ENCODE measurements at regions not wholly inside any gene's neighbourhood (a gene's known extent, or its start where the extent isn't known, plus 50 kb on each side); places are given as distances from the start of the nearest gene placed in this dataset.

GRCh38 chr2:236852100-236852976, 233.4 kb upstream of the COPS8 start:
- no peak for TF ChIP-seq CTCF (IDR thresholded peaks at IDR 0.05; ENCODE audit: low read depth, low read length, missing control alignments)
- H3K4me3 ChIP-seq (ENCODE audit: low read depth, low read length): no peak overlapping the region
- DNase-seq (ENCODE audit: low read depth): no peak

- no peak overlapping the region for H3K4me3 ChIP-seq (ENCODE audit: low read depth, low read length)
- no peak for DNase-seq (ENCODE audit: low read depth)
Observed at GRCh38 chr2:236852977-236853374, 232.7 kb upstream of the COPS8 start.

DNA sequence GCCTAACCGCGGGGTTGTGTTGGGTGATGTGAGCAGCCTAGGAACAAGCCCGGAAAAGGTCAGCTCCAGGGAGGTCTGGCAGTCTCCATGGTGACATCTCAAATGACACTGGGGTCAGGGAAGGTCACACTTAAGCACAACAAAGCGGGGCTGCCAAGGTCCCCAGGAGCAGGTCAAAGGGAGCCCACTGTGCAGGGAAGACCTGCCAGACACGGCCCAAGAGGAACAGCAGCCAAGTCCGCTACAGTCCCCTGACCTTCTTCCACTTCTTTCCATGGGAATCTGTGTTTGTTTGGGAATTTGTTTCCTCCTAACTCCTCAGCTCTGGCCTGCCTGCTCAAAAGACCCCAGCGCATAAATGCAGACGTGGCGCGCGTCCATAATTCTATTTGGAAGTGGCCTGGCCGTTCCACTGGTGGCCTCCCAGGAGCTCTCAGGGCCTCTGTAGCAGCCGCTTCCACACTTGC, 232.1 kb upstream of the COPS8 start:
- H3K4me3 ChIP-seq (ENCODE audit: low read depth, low read length): no peak overlapping the region
- no peak for TF ChIP-seq CTCF (IDR thresholded peaks at IDR 0.05; ENCODE audit: low read depth, low read length, missing control alignments)
- no peak for DNase-seq (ENCODE audit: low read depth)

More at GRCh38 chr2:236852977-236853374, 232.7 kb upstream of the COPS8 start:
- no peak for TF ChIP-seq CTCF (IDR thresholded peaks at IDR 0.05; ENCODE audit: low read depth, low read length, missing control alignments)

DNA sequence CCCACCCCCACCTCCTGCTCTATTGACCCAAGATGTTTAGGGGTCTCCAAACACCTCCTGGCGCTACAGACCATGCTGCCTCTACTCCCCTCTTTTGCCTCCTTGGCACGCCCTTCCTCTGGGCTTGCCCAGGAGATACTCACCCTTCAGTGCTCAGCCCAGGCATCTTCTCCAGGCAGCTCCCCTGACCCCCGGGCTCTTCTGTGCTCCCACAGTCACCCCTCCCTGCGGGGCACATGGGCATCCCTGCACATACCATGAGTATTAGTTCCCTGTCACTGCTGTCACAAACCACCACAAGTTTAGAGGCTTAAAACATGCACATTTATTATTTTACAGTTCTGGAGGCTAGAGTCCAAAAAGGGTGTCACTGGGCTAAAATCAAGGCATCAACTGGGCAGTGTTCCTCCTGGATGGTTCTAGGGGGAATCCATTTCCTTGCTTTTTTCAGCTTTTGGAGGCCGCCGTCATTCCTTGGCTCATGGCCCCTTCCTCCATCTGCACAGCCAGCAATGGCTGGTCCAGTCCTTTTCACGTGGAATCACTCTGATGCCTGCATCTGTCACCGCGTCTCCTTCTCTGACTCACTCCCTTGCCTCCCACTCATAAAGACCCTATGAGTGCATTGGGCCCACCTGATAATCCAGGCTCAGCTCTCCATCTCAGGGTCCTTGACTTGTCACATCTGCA, 230.4 kb upstream of the COPS8 start:
- no peak for TF ChIP-seq CTCF (IDR thresholded peaks at IDR 0.05; ENCODE audit: low read depth, low read length, missing control alignments)
- DNase-seq (ENCODE audit: low read depth): no peak

DNA sequence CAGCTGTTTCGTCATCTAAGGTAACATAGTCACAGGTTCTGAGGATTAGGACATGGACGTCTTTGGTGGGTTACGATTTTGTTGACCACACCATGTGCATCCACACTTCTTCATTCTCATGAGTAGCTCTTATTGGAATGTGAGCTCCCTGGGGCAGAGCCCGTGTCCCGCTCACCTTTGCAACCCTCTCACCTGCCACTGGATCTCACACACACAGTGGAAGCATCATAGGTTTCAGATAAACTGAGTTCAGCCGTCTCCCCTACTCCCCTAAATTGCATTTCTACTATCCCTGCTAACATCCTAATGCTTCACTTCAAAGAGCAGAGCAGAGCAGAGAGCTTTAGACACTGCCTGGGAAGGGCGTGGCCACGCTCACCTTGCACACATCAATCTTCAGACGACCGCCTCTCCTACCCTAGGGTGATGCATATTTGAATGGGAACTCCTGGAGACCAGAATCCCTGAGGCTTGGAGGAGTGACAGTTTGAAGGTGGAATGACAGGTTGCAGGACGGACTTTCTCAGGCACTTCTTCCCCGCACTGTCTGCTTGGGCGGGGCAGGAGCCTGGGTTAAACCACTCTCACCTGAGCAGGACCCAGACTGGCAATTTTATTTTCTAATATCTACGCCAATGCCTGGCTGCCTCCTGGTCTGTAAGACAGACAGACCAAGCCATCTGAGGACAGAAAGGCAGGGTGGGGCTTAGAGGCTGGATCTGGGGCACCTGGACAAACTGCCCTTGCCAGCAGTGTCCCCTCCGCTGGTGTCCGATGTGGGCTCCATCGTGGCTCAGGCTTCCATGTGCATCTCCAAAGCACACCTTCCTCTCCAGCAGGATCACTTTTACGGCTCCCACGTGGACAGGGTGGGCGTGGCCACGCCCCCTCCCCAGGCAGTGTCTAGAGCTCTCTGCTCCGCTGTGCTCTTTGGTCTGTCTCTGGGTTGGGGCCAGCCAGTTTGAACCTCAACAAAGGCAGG, 229.5 kb upstream of the COPS8 start:
- no peak for DNase-seq (ENCODE audit: low read depth)
- TF ChIP-seq CTCF (IDR thresholded peaks at IDR 0.05; ENCODE audit: low read depth, low read length, missing control alignments): no peak
- H3K4me3 ChIP-seq (ENCODE audit: low read depth, low read length): no peak overlapping the region

More for the DNA sequence above, 230.4 kb upstream of the COPS8 start:
- no peak overlapping the region for H3K4me3 ChIP-seq (ENCODE audit: low read depth, low read length)

GRCh38 chr2:236856848-236857235, 228.8 kb upstream of the COPS8 start:
- no peak for DNase-seq (ENCODE audit: low read depth)
- no peak for TF ChIP-seq CTCF (IDR thresholded peaks at IDR 0.05; ENCODE audit: low read depth, low read length, missing control alignments)
- no peak overlapping the region for H3K4me3 ChIP-seq (ENCODE audit: low read depth, low read length)

Measured in GM12864 (cell line).